ENCODE measurements at regions not wholly inside any gene's neighbourhood (a gene's known extent, or its start where the extent isn't known, plus 50 kb on each side); places are given as distances from the start of the nearest gene placed in this dataset.

GRCh38 chr1:170863621-170864020, 71.7 kb upstream of the MROH9 start:
- ATAC-seq (no peak), FAIRE-seq (no peak), DNase-seq (ENCODE audit: extremely low read depth in 1 of 4, low spot score in 3 of 4) (no peak)
- H3K4me2 ChIP-seq (ENCODE audit: insufficient read depth, low read length), result no peak overlapping the region
- ChIA-PET POLR2A (no interaction called here), CTCF (ENCODE audit: low intra/inter-chr PET ratio) (no interaction called here)
- H3K27ac ChIP-seq (ENCODE audit: extremely low read depth, low read depth, low read length), result no peak overlapping the region
- no peaks in the 10 kb centered on the region for H3K36me3 ChIP-seq (ENCODE audit: control insufficient read depth, insufficient read depth, low read length)
- H3K9ac ChIP-seq (ENCODE audit: insufficient read depth in 1 of 2, low read depth in 2 of 2, low read length in 2 of 2), result no peak overlapping the region
- in situ Hi-C loops (cut with MboI) (no loop called here), intact Hi-C loops (cut with micrococcal nuclease) (no loop called here)
- H3K9me1 ChIP-seq (ENCODE audit: control insufficient read depth, insufficient read depth, low read length), result no peaks in the 10 kb centered on the region
- no peaks in the 10 kb centered on the region for H3K27me3 ChIP-seq (ENCODE audit: control insufficient read depth in 2 of 2, insufficient read depth in 2 of 2, low read length in 2 of 2)
- BruUV-seq (replicated peaks), result no TSS peak
- no peaks in the 10 kb centered on the region for H3K4me1 ChIP-seq (replicated peaks in 1 of 2; ENCODE audit: control insufficient read depth in 2 of 2, insufficient read depth in 2 of 2, low read length in 2 of 2)
- TF ChIP-seq TAF1 (IDR thresholded peaks at IDR 0.05; ENCODE audit: control insufficient read depth, extremely low read depth, insufficient read depth, low read length, severe bottlenecking), result no peak
- no peak for TF ChIP-seq ZFPM2 (CRISPR knock-in tag; IDR thresholded peaks at IDR 0.05)
- TF ChIP-seq ZKSCAN3 (CRISPR knock-in tag; IDR thresholded peaks at IDR 0.05), result no peak
- TF ChIP-seq MITF (IDR thresholded peaks at IDR 0.05), result no peak
- no peak for TF ChIP-seq ILF3 (IDR thresholded peaks at IDR 0.05; ENCODE audit: borderline replicate concordance)
- no peak for TF ChIP-seq CC2D1A (IDR thresholded peaks at IDR 0.05)
- TF ChIP-seq TEAD1 (CRISPR knock-in tag; IDR thresholded peaks at IDR 0.05), result no peak
- no peak for TF ChIP-seq FOXA3 (CRISPR knock-in tag; conservative IDR thresholded peaks at IDR 0.05 in 1 of 2, IDR thresholded peaks at IDR 0.05 in 1 of 2)
- TF ChIP-seq ZNF408 (CRISPR knock-in tag; IDR thresholded peaks at IDR 0.05; ENCODE audit: low read depth), result no peak
- no peak for TF ChIP-seq RFX1 (IDR thresholded peaks at IDR 0.05)
- TF ChIP-seq GATA2 (CRISPR knock-in tag; IDR thresholded peaks at IDR 0.05), result no peak
- no peak overlapping the region for H2AFZ ChIP-seq (ENCODE audit: low read depth, low read length)
- H4K20me1 ChIP-seq (replicated peaks; ENCODE audit: control insufficient read depth, insufficient read depth, low read length), result no peaks in the 10 kb centered on the region
- no peak overlapping the region for H3K4me3 ChIP-seq
- no peaks in the 10 kb centered on the region; the same call in 1 of the 2 replicates for H3K9me3 ChIP-seq (replicated peaks; ENCODE audit: control insufficient read depth, insufficient read depth, low read depth, low read length)
- H3K79me2 ChIP-seq (ENCODE audit: control insufficient read depth, insufficient read depth, low read length), result no peaks in the 10 kb centered on the region
- 0% methylated on average over 1 of the region's 1 CpG for WGBS (ENCODE audit: insufficient coverage, low coverage, missing lambda C conversion rate)
